Panc1 (cell line): ENCODE measurements at regions not wholly inside any gene's neighbourhood (a gene's known extent, or its start where the extent isn't known, plus 50 kb on each side); places are given as distances from the start of the nearest gene placed in this dataset.

Experiments
- ATAC-seq: fragments of 200-7000 bp; cut with Tn5 transposase; 2 replicates; pipeline ENCODE4 v1.9.1; 2020; ENCODE audit warnings: mild to moderate bottlenecking, moderate library complexity
- BruUV-seq: library from RNA; stranded (reverse); fragments of 400-500 nt; replicated peaks from 2 replicates; lab custom pipeline; 2021; lab: Mats Ljungman, UMichigan
- CTCF ChIA-PET: fragments of 300-600 bp; sonication (Branson Sonifier 250); formaldehyde crosslinking; loops from one replicate; lab custom pipeline; 2022; ENCODE audit warnings: antibody characterized with exemption; lab: Charles Lee
- POLR2A ChIA-PET: fragments of 300-600 bp; sonication (Branson Sonifier 250); formaldehyde crosslinking; loops from one replicate; lab custom pipeline; 2022; ENCODE audit warnings: antibody characterized with exemption; lab: Charles Lee
- DNase-seq: peaks from one replicate; pipeline ENCODE4 v3.0.0-alpha.2; 2010; ENCODE audit warnings: low read depth, low spot score
- H3K27ac ChIP-seq: 2 replicates; pipeline ENCODE4 v1.5.1; 2011; ENCODE audit warnings: mild to moderate bottlenecking, low read length, inconsistent platforms
- H3K27me3 ChIP-seq: fragments of 200-500 bp; sonication (Bioruptor generic); 2 replicates; pipeline ENCODE4 v1.6.0; 2014; ENCODE audit warnings: low read length, inconsistent platforms; ENCODE audit not compliant: control insufficient read depth, insufficient read depth
- H3K36me3 ChIP-seq: fragments of 200-500 bp; sonication (Bioruptor generic); 2 replicates; pipeline ENCODE4 v1.5.1; 2014; ENCODE audit warnings: inconsistent platforms, mild to moderate bottlenecking, low read length, moderate library complexity; ENCODE audit not compliant: control insufficient read depth, insufficient read depth
- H3K4me1 ChIP-seq: 2 replicates; pipeline ENCODE4 v1.5.1; 2011; ENCODE audit warnings: inconsistent platforms, mild to moderate bottlenecking, low read length, moderate library complexity; ENCODE audit not compliant: control insufficient read depth, insufficient read depth
- H3K4me3 ChIP-seq, 2 experiments: 2 replicates each; pipeline ENCODE4 v1.5.1; 2011 to 2012; ENCODE audit warnings: low read depth in 2 of 2, low read length in 2 of 2, mild to moderate bottlenecking in 2 of 2, inconsistent platforms in 1 of 2, moderate library complexity in 1 of 2
- H3K9me3 ChIP-seq: fragments of 200-500 bp; sonication (Bioruptor generic); 2 replicates; pipeline ENCODE4 v1.5.1; 2014; ENCODE audit warnings: low read depth, mild to moderate bottlenecking, inconsistent platforms, low read length, moderate library complexity; ENCODE audit not compliant: control insufficient read depth, insufficient read depth
- POLR2AphosphoS5 ChIP-seq: IDR thresholded peaks from 2 replicates; pipeline ENCODE4 v1.6.1; 2012; ENCODE audit warnings: mild to moderate bottlenecking, low read depth, low read length, moderate library complexity
- SIN3A ChIP-seq: IDR thresholded peaks from 2 replicates; pipeline ENCODE4 v1.6.1; 2012; ENCODE audit warnings: low read depth, mild to moderate bottlenecking, low read length, moderate library complexity, borderline replicate concordance; ENCODE audit not compliant: insufficient read depth
- TCF7L2 ChIP-seq: IDR thresholded peaks from 2 replicates; pipeline ENCODE4 v1.6.1; 2011; ENCODE audit warnings: mild to moderate bottlenecking, low read depth, low read length, inconsistent platforms
- in situ Hi-C: cut with HindIII; loops from 2 replicates; pipeline ENCODE4 v1.10.0; 2016; ENCODE audit warnings: low sequenced_read_pairs, low pct_unique_long_range_greater_than_20kb
- intact Hi-C: fragments of 100-400 bp; cut with micrococcal nuclease; formaldehyde crosslinking; loops from one replicate; pipeline ENCODE4 v1.10.0; 2022; ENCODE audit not compliant: unreplicated experiment
- TF ChIP-seq, protein P1 (sequence below), 2 experiments: IDR thresholded peaks; 2 replicates each; pipeline ENCODE4 v1.6.1; 2011 to 2012; ENCODE audit warnings: low read depth in 2 of 2, control low read depth in 1 of 2, low read length in 1 of 2, mild to moderate bottlenecking in 1 of 2, moderate library complexity in 1 of 2; ENCODE audit not compliant: insufficient read depth in 1 of 2
- TF ChIP-seq, protein P2 (sequence below): fragments of 450-650 bp; IDR thresholded peaks from 2 replicates; pipeline ENCODE4 v1.5.1; 2017; ENCODE audit warnings: mild to moderate bottlenecking

DNA sequence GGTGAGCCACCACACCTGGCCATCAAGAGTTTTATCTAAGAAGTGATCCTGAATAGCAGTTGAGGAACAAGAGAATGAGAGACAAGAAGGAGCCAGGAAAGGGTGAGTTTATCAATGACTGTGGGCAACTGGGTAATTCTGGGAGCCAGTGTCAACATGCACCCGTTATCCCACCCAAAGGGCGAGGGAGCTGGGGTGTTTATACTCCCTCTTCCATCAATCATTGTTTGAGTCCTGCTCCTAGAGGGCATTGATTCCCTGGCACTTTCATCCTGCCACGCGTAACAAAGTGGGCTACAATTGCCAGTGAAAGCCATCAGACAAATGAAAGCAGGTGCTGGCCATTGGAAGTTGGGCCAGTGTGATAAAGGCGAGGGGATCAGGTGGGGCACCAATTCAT lies 136.3 kb downstream of the SUDS3 start:
- Histone ChIP-seq H3K27ac (no peak overlapping the region), H3K4me3 (no peak overlapping the region), H3K4me1 (no peaks in the 10 kb centered on the region), H3K27me3 (no peaks in the 10 kb centered on the region), H3K9me3 (no peaks in the 10 kb centered on the region), H3K36me3 (no peaks in the 10 kb centered on the region)
- intact Hi-C loops (no loop called here), in situ Hi-C loops (no loop called here)
- CTCF ChIA-PET, result no interaction called here
- no peak for ATAC-seq
- BruUV-seq, result no TSS peak
- DNase-seq, result no peak
- POLR2A ChIA-PET, result no interaction called here
- TF ChIP-seq POLR2AphosphoS5 (no peak), SIN3A (no peak), TCF7L2 (no peak)
- TF ChIP-seq, protein P1, sequence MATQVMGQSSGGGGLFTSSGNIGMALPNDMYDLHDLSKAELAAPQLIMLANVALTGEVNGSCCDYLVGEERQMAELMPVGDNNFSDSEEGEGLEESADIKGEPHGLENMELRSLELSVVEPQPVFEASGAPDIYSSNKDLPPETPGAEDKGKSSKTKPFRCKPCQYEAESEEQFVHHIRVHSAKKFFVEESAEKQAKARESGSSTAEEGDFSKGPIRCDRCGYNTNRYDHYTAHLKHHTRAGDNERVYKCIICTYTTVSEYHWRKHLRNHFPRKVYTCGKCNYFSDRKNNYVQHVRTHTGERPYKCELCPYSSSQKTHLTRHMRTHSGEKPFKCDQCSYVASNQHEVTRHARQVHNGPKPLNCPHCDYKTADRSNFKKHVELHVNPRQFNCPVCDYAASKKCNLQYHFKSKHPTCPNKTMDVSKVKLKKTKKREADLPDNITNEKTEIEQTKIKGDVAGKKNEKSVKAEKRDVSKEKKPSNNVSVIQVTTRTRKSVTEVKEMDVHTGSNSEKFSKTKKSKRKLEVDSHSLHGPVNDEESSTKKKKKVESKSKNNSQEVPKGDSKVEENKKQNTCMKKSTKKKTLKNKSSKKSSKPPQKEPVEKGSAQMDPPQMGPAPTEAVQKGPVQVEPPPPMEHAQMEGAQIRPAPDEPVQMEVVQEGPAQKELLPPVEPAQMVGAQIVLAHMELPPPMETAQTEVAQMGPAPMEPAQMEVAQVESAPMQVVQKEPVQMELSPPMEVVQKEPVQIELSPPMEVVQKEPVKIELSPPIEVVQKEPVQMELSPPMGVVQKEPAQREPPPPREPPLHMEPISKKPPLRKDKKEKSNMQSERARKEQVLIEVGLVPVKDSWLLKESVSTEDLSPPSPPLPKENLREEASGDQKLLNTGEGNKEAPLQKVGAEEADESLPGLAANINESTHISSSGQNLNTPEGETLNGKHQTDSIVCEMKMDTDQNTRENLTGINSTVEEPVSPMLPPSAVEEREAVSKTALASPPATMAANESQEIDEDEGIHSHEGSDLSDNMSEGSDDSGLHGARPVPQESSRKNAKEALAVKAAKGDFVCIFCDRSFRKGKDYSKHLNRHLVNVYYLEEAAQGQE (IDR thresholded peaks at IDR 0.05; ENCODE audit: insufficient read depth in 1 of 2, low read depth in 2 of 2, low read length in 1 of 2), result no peak
- TF ChIP-seq, protein P2, sequence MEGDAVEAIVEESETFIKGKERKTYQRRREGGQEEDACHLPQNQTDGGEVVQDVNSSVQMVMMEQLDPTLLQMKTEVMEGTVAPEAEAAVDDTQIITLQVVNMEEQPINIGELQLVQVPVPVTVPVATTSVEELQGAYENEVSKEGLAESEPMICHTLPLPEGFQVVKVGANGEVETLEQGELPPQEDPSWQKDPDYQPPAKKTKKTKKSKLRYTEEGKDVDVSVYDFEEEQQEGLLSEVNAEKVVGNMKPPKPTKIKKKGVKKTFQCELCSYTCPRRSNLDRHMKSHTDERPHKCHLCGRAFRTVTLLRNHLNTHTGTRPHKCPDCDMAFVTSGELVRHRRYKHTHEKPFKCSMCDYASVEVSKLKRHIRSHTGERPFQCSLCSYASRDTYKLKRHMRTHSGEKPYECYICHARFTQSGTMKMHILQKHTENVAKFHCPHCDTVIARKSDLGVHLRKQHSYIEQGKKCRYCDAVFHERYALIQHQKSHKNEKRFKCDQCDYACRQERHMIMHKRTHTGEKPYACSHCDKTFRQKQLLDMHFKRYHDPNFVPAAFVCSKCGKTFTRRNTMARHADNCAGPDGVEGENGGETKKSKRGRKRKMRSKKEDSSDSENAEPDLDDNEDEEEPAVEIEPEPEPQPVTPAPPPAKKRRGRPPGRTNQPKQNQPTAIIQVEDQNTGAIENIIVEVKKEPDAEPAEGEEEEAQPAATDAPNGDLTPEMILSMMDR, result no peak

DNA sequence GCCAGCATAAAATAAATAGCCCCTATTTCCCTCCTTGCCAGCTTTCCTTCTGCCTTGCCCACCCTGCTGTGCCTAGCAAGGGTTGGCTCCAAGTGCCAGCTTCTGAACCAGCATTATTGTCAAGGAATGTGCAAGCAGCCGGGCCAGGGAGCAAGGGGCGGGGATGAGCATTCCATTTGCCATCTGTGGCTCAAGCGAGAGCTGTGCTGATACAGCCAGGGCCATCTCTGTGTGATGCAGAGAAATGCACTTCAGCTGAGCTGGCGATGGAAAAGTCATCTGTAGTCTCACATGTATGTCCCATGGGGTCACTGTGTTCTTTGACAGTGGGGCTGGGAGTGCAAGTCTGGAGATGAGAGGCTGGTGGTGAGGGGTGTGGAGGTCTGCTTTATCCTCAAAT lies 137.3 kb downstream of the SUDS3 start:
- H3K4me1 ChIP-seq, result no peaks in the 10 kb centered on the region
- POLR2A ChIA-PET, result no interaction called here
- no peak for DNase-seq
- TF ChIP-seq, protein P2, result no peak
- TF ChIP-seq POLR2AphosphoS5, result no peak
- TF ChIP-seq SIN3A, result no peak
- TF ChIP-seq TCF7L2, result no peak
- TF ChIP-seq, protein P1 (IDR thresholded peaks at IDR 0.05; ENCODE audit: insufficient read depth in 1 of 2, low read depth in 2 of 2, low read length in 1 of 2), result no peak
- CTCF ChIA-PET, result no interaction called here
- H3K9me3 ChIP-seq, result no peaks in the 10 kb centered on the region
- no peak overlapping the region for H3K27ac ChIP-seq
- no TSS peak for BruUV-seq
- no peaks in the 10 kb centered on the region for H3K36me3 ChIP-seq
- H3K27me3 ChIP-seq, result no peaks in the 10 kb centered on the region
- in situ Hi-C loops, result no loop called here
- H3K4me3 ChIP-seq, result no peak overlapping the region
- no peak for ATAC-seq
- intact Hi-C loops, result no loop called here
